ENCODE measurements at regions not wholly inside any gene's neighbourhood (a gene's known extent, or its start where the extent isn't known, plus 50 kb on each side); places are given as distances from the start of the nearest gene placed in this dataset.
"Not testable (repeated sequence)": the region's sequence is repeated elsewhere in the genome, so short reads cannot be mapped to it uniquely, and the experiment has no call there.

GRCh38 chr1:170414989-170415709, 116.8 kb upstream of the GORAB start:
- H3K4me1 ChIP-seq (ENCODE audit: control extremely low read depth in 1 of 4, control insufficient read depth in 4 of 4, insufficient read depth in 4 of 4, low read length in 3 of 4) = no peaks in the 10 kb centered on the region
- POLR2A ChIA-PET = no interaction called here
- CTCF ChIA-PET = no interaction called here
- H3K27ac ChIP-seq (ENCODE audit: insufficient read depth in 1 of 2, low read depth in 1 of 2, low read length in 2 of 2, poor library complexity in 1 of 2, severe bottlenecking in 2 of 2) = no peak overlapping the region
- WGBS (ENCODE audit: insufficient coverage) = 40% methylated on average over 2 of the region's 3 CpGs
- H3K9me3 ChIP-seq (ENCODE audit: control extremely low read depth in 1 of 5, control insufficient read depth in 4 of 5, insufficient read depth in 2 of 5, low read depth in 1 of 5, low read length in 4 of 5) = no peaks in the 10 kb centered on the region
- no peaks in the 10 kb centered on the region for H3K36me3 ChIP-seq (ENCODE audit: control insufficient read depth in 4 of 4, insufficient read depth in 4 of 4, low read length in 3 of 4)
- no peaks in the 10 kb centered on the region for H3K27me3 ChIP-seq (replicated peaks in 2 of 5; ENCODE audit: control insufficient read depth in 4 of 5, insufficient read depth in 5 of 5, low read length in 4 of 5)
- no peak overlapping the region for H3K4me3 ChIP-seq (ENCODE audit: control insufficient read depth in 1 of 7, extremely low read depth in 1 of 7, insufficient read depth in 4 of 7, low read depth in 2 of 7, low read length in 6 of 7)
- DNase-seq = peak in 2 of 3 donors; percentile 4 to 7

GRCh38 chr1:170415710-170416372, 116.1 kb upstream of the GORAB start:
- DNase-seq = no peak
- Histone ChIP-seq H3K9me3 (ENCODE audit: control extremely low read depth in 1 of 5, control insufficient read depth in 4 of 5, insufficient read depth in 2 of 5, low read depth in 1 of 5, low read length in 4 of 5) (no peaks in the 10 kb centered on the region), H3K27me3 (replicated peaks in 2 of 5; ENCODE audit: control insufficient read depth in 4 of 5, insufficient read depth in 5 of 5, low read length in 4 of 5) (no peaks in the 10 kb centered on the region), H3K27ac (ENCODE audit: insufficient read depth in 1 of 2, low read depth in 1 of 2, low read length in 2 of 2, poor library complexity in 1 of 2, severe bottlenecking in 2 of 2) (no peak overlapping the region), H3K36me3 (ENCODE audit: control insufficient read depth in 4 of 4, insufficient read depth in 4 of 4, low read length in 3 of 4) (no peaks in the 10 kb centered on the region), H3K4me3 (ENCODE audit: control insufficient read depth in 1 of 7, extremely low read depth in 1 of 7, insufficient read depth in 4 of 7, low read depth in 2 of 7, low read length in 6 of 7) (no peak overlapping the region), H3K4me1 (ENCODE audit: control extremely low read depth in 1 of 4, control insufficient read depth in 4 of 4, insufficient read depth in 4 of 4, low read length in 3 of 4) (no peaks in the 10 kb centered on the region)
- ChIA-PET POLR2A (no interaction called here), CTCF (no interaction called here)
- 60% methylated on average over 1 of the region's 4 CpGs for WGBS (ENCODE audit: insufficient coverage)

- H3K36me3 ChIP-seq (ENCODE audit: control insufficient read depth in 4 of 4, insufficient read depth in 4 of 4, low read length in 3 of 4) = no peaks in the 10 kb centered on the region
- WGBS (ENCODE audit: insufficient coverage) = 100% methylated on average over 1 of the region's 1 CpG
- CTCF ChIA-PET = no interaction called here
- POLR2A ChIA-PET = no interaction called here
- no peak for DNase-seq
- no peak overlapping the region for H3K27ac ChIP-seq (ENCODE audit: insufficient read depth in 1 of 2, low read depth in 1 of 2, low read length in 2 of 2, poor library complexity in 1 of 2, severe bottlenecking in 2 of 2)
- H3K4me1 ChIP-seq (ENCODE audit: control extremely low read depth in 1 of 4, control insufficient read depth in 4 of 4, insufficient read depth in 4 of 4, low read length in 3 of 4) = no peaks in the 10 kb centered on the region
- H3K4me3 ChIP-seq (ENCODE audit: control insufficient read depth in 1 of 7, extremely low read depth in 1 of 7, insufficient read depth in 4 of 7, low read depth in 2 of 7, low read length in 6 of 7) = no peak overlapping the region
- H3K27me3 ChIP-seq (replicated peaks in 2 of 5; ENCODE audit: control insufficient read depth in 4 of 5, insufficient read depth in 5 of 5, low read length in 4 of 5) = peaks cover 0 to 2% (median 0%) of the 10 kb centered on the region in 5 experiments
- H3K9me3 ChIP-seq (ENCODE audit: control extremely low read depth in 1 of 5, control insufficient read depth in 4 of 5, insufficient read depth in 2 of 5, low read depth in 1 of 5, low read length in 4 of 5) = peaks cover 0 to 3% (median 0%) of the 10 kb centered on the region in 5 experiments
These were observed 107.6 kb upstream of the GORAB start for GRCh38 chr1:170424346-170424745.

- ChIA-PET CTCF (no interaction called here), POLR2A (no interaction called here)
- no peak overlapping the region for H3K27ac ChIP-seq (ENCODE audit: insufficient read depth in 1 of 2, low read depth in 1 of 2, low read length in 2 of 2, poor library complexity in 1 of 2, severe bottlenecking in 2 of 2)
- H3K4me3 ChIP-seq (ENCODE audit: control insufficient read depth in 1 of 7, extremely low read depth in 1 of 7, insufficient read depth in 4 of 7, low read depth in 2 of 7, low read length in 6 of 7) = no peak overlapping the region
- WGBS (ENCODE audit: insufficient coverage) = 68% methylated on average over 5 of the region's 5 CpGs
- H3K4me1 ChIP-seq (ENCODE audit: control extremely low read depth in 1 of 4, control insufficient read depth in 4 of 4, insufficient read depth in 4 of 4, low read length in 3 of 4) = no peaks in the 10 kb centered on the region
- peaks cover 0 to 3% (median 0%) of the 10 kb centered on the region in 5 experiments for H3K9me3 ChIP-seq (ENCODE audit: control extremely low read depth in 1 of 5, control insufficient read depth in 4 of 5, insufficient read depth in 2 of 5, low read depth in 1 of 5, low read length in 4 of 5)
- peaks cover 0 to 2% (median 0%) of the 10 kb centered on the region in 5 experiments for H3K27me3 ChIP-seq (replicated peaks in 2 of 5; ENCODE audit: control insufficient read depth in 4 of 5, insufficient read depth in 5 of 5, low read length in 4 of 5)
- no peaks in the 10 kb centered on the region for H3K36me3 ChIP-seq (ENCODE audit: control insufficient read depth in 4 of 4, insufficient read depth in 4 of 4, low read length in 3 of 4)
- DNase-seq = no peak
These were observed 105.4 kb upstream of the GORAB start for GRCh38 chr1:170426596-170426995.

- WGBS (ENCODE audit: insufficient coverage) = 60% methylated on average over 1 of the region's 1 CpG
- H3K27ac ChIP-seq (ENCODE audit: insufficient read depth in 1 of 2, low read depth in 1 of 2, low read length in 2 of 2, poor library complexity in 1 of 2, severe bottlenecking in 2 of 2); H3K4me1 ChIP-seq (ENCODE audit: control extremely low read depth in 1 of 4, control insufficient read depth in 4 of 4, insufficient read depth in 4 of 4, low read length in 3 of 4); DNase-seq; H3K9me3 ChIP-seq (ENCODE audit: control extremely low read depth in 1 of 5, control insufficient read depth in 4 of 5, insufficient read depth in 2 of 5, low read depth in 1 of 5, low read length in 4 of 5); H3K4me3 ChIP-seq (ENCODE audit: control insufficient read depth in 1 of 7, extremely low read depth in 1 of 7, insufficient read depth in 4 of 7, low read depth in 2 of 7, low read length in 6 of 7); H3K27me3 ChIP-seq (replicated peaks in 2 of 5; ENCODE audit: control insufficient read depth in 4 of 5, insufficient read depth in 5 of 5, low read length in 4 of 5); POLR2A ChIA-PET; H3K36me3 ChIP-seq (ENCODE audit: control insufficient read depth in 4 of 4, insufficient read depth in 4 of 4, low read length in 3 of 4); CTCF ChIA-PET: not testable (repeated sequence)
These were observed 105.0 kb upstream of the GORAB start for GRCh38 chr1:170427002-170427401.

GRCh38 chr1:170436928-170437327, 95.0 kb upstream of the GORAB start:
- no peak overlapping the region for H3K27ac ChIP-seq (ENCODE audit: insufficient read depth in 1 of 2, low read depth in 1 of 2, low read length in 2 of 2, poor library complexity in 1 of 2, severe bottlenecking in 2 of 2)
- H3K36me3 ChIP-seq (ENCODE audit: control insufficient read depth in 4 of 4, insufficient read depth in 4 of 4, low read length in 3 of 4) = no peaks in the 10 kb centered on the region
- H3K4me1 ChIP-seq (ENCODE audit: control extremely low read depth in 1 of 4, control insufficient read depth in 4 of 4, insufficient read depth in 4 of 4, low read length in 3 of 4) = no peaks in the 10 kb centered on the region
- peaks cover 0 to 2% (median 0%) of the 10 kb centered on the region in 5 experiments for H3K27me3 ChIP-seq (replicated peaks in 2 of 5; ENCODE audit: control insufficient read depth in 4 of 5, insufficient read depth in 5 of 5, low read length in 4 of 5)
- POLR2A ChIA-PET = no interaction called here
- CTCF ChIA-PET = interaction anchor here (1.7 kb wide), 1 partner anchor 46 kb away, joined by 3 read pairs; no protein-coding TSS in a partner anchor
- peak; percentile 37 to 61 (median 56) for DNase-seq
- H3K4me3 ChIP-seq (ENCODE audit: control insufficient read depth in 1 of 7, extremely low read depth in 1 of 7, insufficient read depth in 4 of 7, low read depth in 2 of 7, low read length in 6 of 7) = no peak overlapping the region
- WGBS (ENCODE audit: insufficient coverage) = 100% methylated on average over 1 of the region's 3 CpGs
- peaks cover 0 to 1% (median 0%) of the 10 kb centered on the region in 5 experiments for H3K9me3 ChIP-seq (ENCODE audit: control extremely low read depth in 1 of 5, control insufficient read depth in 4 of 5, insufficient read depth in 2 of 5, low read depth in 1 of 5, low read length in 4 of 5)

GRCh38 chr1:170445096-170445495, 86.9 kb upstream of the GORAB start:
- ChIA-PET POLR2A (no interaction called here), CTCF (no interaction called here)
- H3K27ac ChIP-seq (ENCODE audit: insufficient read depth in 1 of 2, low read depth in 1 of 2, low read length in 2 of 2, poor library complexity in 1 of 2, severe bottlenecking in 2 of 2) = no peak overlapping the region
- no peaks in the 10 kb centered on the region for H3K36me3 ChIP-seq (ENCODE audit: control insufficient read depth in 4 of 4, insufficient read depth in 4 of 4, low read length in 3 of 4)
- no peaks in the 10 kb centered on the region for H3K4me1 ChIP-seq (ENCODE audit: control extremely low read depth in 1 of 4, control insufficient read depth in 4 of 4, insufficient read depth in 4 of 4, low read length in 3 of 4)
- no CpG with 5 or more reads among the region's 3 CpGs for WGBS (ENCODE audit: insufficient coverage)
- DNase-seq = no peak
- H3K27me3 ChIP-seq (replicated peaks in 2 of 5; ENCODE audit: control insufficient read depth in 4 of 5, insufficient read depth in 5 of 5, low read length in 4 of 5) = peaks cover 0 to 2% (median 0%) of the 10 kb centered on the region in 5 experiments
- no peak overlapping the region for H3K4me3 ChIP-seq (ENCODE audit: control insufficient read depth in 1 of 7, extremely low read depth in 1 of 7, insufficient read depth in 4 of 7, low read depth in 2 of 7, low read length in 6 of 7)
- peaks cover 0 to 1% (median 0%) of the 10 kb centered on the region in 5 experiments for H3K9me3 ChIP-seq (ENCODE audit: control extremely low read depth in 1 of 5, control insufficient read depth in 4 of 5, insufficient read depth in 2 of 5, low read depth in 1 of 5, low read length in 4 of 5)
